ENCODE measurements at regions not wholly inside any gene's neighbourhood (a gene's known extent, or its start where the extent isn't known, plus 50 kb on each side); places are given as distances from the start of the nearest gene placed in this dataset.

DNA sequence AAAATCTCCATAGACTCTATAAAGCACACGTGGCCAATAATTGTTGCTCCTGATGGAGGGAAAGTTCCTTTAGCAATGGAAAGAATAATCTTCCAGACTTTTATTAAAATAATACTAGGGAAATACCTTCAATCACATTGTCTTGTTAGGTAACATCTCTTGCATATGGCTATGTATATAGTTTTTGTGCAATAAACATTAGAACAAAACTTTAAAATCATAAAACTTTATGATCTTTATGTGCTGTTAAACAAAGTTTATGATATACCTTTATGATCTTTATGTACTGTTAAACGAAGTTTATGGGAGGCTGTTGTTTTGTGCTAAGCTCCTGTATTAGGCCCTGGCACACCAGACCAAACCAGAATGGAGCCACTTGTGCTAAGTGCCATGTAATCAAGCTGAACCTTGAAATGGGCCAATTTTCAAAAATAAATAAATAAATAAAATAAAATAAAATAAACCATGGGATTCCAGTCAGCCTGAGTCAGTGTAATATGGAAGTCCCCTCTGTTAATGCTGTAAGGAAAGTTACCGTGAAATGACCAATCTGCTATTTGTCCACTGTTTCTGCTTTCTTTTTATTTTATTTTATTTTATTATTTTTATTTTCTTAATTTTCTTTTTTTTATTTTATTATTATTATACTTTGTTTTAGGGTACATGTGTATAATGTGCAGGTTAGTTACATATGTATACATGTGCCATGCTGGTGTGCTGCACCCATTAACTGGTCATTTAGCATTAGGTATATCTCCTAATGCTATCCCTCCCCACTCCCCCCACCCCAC, 431.3 kb downstream of the SPATA31D1 start:
- H3K4me3 Mint-ChIP-seq: no peak overlapping the region
- Histone ChIP-seq H3K4me3 (replicated peaks in 1 of 3; ENCODE audit: low read depth in 2 of 3, low read length in 3 of 3) (no peak overlapping the region), H4K20me1 (ENCODE audit: insufficient read depth, low read length) (no peaks in the 10 kb centered on the region), H3K4me1 (ENCODE audit: control insufficient read depth in 1 of 2, insufficient read depth in 2 of 2, low read length in 2 of 2) (no peaks in the 10 kb centered on the region), H3K4me2 (replicated peaks; ENCODE audit: extremely low read depth, low read length, poor library complexity, severe bottlenecking) (no peak overlapping the region), H3K9ac (ENCODE audit: insufficient read depth, low read length, poor library complexity, severe bottlenecking) (no peak overlapping the region), H3K27ac (ENCODE audit: low read depth in 1 of 2, low read length in 2 of 2) (no peak overlapping the region), H3K9me3 (replicated peaks in 1 of 2; ENCODE audit: control insufficient read depth in 1 of 2, insufficient read depth in 1 of 2, low read length in 2 of 2) (peaks cover 7 to 15% of the 10 kb centered on the region in 2 donors), H3K36me3 (replicated peaks in 1 of 2; ENCODE audit: control insufficient read depth in 1 of 2, insufficient read depth in 2 of 2, low read length in 2 of 2) (no peaks in the 10 kb centered on the region), H3K27me3 (ENCODE audit: control insufficient read depth in 2 of 2, insufficient read depth in 2 of 2, low read length in 2 of 2) (no peaks in the 10 kb centered on the region), H3K79me2 (ENCODE audit: insufficient read depth, low read length) (no peaks in the 10 kb centered on the region), H2AFZ (ENCODE audit: insufficient read depth, low read depth, low read length, poor library complexity, severe bottlenecking) (no peak overlapping the region)
- DNase-seq: no peak
- TF ChIP-seq, protein P1, sequence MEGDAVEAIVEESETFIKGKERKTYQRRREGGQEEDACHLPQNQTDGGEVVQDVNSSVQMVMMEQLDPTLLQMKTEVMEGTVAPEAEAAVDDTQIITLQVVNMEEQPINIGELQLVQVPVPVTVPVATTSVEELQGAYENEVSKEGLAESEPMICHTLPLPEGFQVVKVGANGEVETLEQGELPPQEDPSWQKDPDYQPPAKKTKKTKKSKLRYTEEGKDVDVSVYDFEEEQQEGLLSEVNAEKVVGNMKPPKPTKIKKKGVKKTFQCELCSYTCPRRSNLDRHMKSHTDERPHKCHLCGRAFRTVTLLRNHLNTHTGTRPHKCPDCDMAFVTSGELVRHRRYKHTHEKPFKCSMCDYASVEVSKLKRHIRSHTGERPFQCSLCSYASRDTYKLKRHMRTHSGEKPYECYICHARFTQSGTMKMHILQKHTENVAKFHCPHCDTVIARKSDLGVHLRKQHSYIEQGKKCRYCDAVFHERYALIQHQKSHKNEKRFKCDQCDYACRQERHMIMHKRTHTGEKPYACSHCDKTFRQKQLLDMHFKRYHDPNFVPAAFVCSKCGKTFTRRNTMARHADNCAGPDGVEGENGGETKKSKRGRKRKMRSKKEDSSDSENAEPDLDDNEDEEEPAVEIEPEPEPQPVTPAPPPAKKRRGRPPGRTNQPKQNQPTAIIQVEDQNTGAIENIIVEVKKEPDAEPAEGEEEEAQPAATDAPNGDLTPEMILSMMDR (IDR thresholded peaks at IDR 0.05): no peak
- no peaks in the 10 kb centered on the region for H3K4me1 Mint-ChIP-seq
- no CpG with 5 or more reads among the region's 3 CpGs for WGBS (ENCODE audit: insufficient coverage)
- no peak overlapping the region for H3K27ac Mint-ChIP-seq
- intact Hi-C loops (cut with micrococcal nuclease): no loop called here
- H3K9me3 Mint-ChIP-seq: peaks cover 2 to 20% (median 12%) of the 10 kb centered on the region in 7 donors
- peaks cover 0 to 3% (median 1%) of the 10 kb centered on the region in 3 donors for H3K27me3 Mint-ChIP-seq (ENCODE audit: low read depth in 3 of 3)
- H3K36me3 Mint-ChIP-seq: no peaks in the 10 kb centered on the region

DNA sequence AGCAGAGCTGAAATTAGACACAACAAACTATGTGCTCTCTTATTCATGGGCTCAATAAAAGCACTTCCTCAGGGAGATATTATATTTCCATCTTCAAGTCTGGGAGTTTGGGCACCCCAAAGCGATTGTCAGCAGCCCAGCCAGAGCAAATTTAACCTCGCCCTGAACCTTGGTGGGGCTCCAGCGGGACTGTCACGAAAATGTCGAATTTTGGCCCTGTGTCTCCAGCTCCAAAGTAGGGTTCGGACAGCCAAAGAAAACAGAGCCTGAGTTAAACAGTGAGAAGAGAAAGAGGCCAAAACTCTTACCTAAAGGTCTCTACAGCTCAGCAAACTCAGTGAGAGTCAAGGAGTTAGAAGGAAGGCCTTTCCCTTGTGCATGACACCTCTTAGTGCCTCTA, 432.9 kb downstream of the SPATA31D1 start:
- Histone ChIP-seq H3K9ac (ENCODE audit: insufficient read depth, low read length, poor library complexity, severe bottlenecking) (no peak overlapping the region), H3K4me2 (replicated peaks; ENCODE audit: extremely low read depth, low read length, poor library complexity, severe bottlenecking) (no peak overlapping the region), H3K4me1 (ENCODE audit: control insufficient read depth in 1 of 2, insufficient read depth in 2 of 2, low read length in 2 of 2) (no peaks in the 10 kb centered on the region), H3K27ac (ENCODE audit: low read depth in 1 of 2, low read length in 2 of 2) (no peak overlapping the region), H4K20me1 (ENCODE audit: insufficient read depth, low read length) (no peaks in the 10 kb centered on the region), H3K36me3 (replicated peaks in 1 of 2; ENCODE audit: control insufficient read depth in 1 of 2, insufficient read depth in 2 of 2, low read length in 2 of 2) (no peaks in the 10 kb centered on the region), H3K27me3 (ENCODE audit: control insufficient read depth in 2 of 2, insufficient read depth in 2 of 2, low read length in 2 of 2) (no peaks in the 10 kb centered on the region), H3K9me3 (replicated peaks in 1 of 2; ENCODE audit: control insufficient read depth in 1 of 2, insufficient read depth in 1 of 2, low read length in 2 of 2) (peaks cover 7 to 15% of the 10 kb centered on the region in 2 donors), H2AFZ (ENCODE audit: insufficient read depth, low read depth, low read length, poor library complexity, severe bottlenecking) (no peak overlapping the region), H3K4me3 (replicated peaks in 1 of 3; ENCODE audit: low read depth in 2 of 3, low read length in 3 of 3) (no peak overlapping the region), H3K79me2 (ENCODE audit: insufficient read depth, low read length) (no peaks in the 10 kb centered on the region)
- TF ChIP-seq, protein P1 (IDR thresholded peaks at IDR 0.05): no peak
- Mint-ChIP-seq H3K4me1 (no peaks in the 10 kb centered on the region), H3K27me3 (ENCODE audit: low read depth in 3 of 3) (peaks cover 0 to 3% (median 1%) of the 10 kb centered on the region in 3 donors), H3K9me3 (peaks cover 2 to 16% (median 8%) of the 10 kb centered on the region in 7 donors), H3K36me3 (no peaks in the 10 kb centered on the region), H3K4me3 (no peak overlapping the region), H3K27ac (no peak overlapping the region)
- no peak for DNase-seq
- intact Hi-C loops (cut with micrococcal nuclease): no loop called here
- 71% methylated on average over 4 of the region's 6 CpGs for WGBS (ENCODE audit: insufficient coverage)

All from CD14-positive monocyte (primary cell).